Muscle of arm (tissue), 1 donor: ENCODE measurements at regions not wholly inside any gene's neighbourhood (a gene's known extent, or its start where the extent isn't known, plus 50 kb on each side); places are given as distances from the start of the nearest gene placed in this dataset.
"Not testable (repeated sequence)": the region's sequence is repeated elsewhere in the genome, so short reads cannot be mapped to it uniquely, and the experiment has no call there.

Source experiments
- DNase-seq: peaks from one replicate; pipeline ENCODE4 v3.0.0-alpha.2; 2013

GRCh38 chr1:244106837-244107493 lies 55.9 kb downstream of the ZBTB18 start:
- no peak for DNase-seq

GRCh38 chr1:244111027-244111426 lies 59.9 kb downstream of the ZBTB18 start:
- no peak for DNase-seq

- DNase-seq = no peak
These were observed 61.0 kb downstream of the ZBTB18 start for GRCh38 chr1:244112041-244112440.

GRCh38 chr1:244112636-244113035 lies 61.6 kb downstream of the ZBTB18 start:
- DNase-seq = no peak

GRCh38 chr1:244113532-244114320 lies 62.6 kb downstream of the ZBTB18 start:
- no peak for DNase-seq

- no peak for DNase-seq
These were observed 63.8 kb downstream of the ZBTB18 start for GRCh38 chr1:244114892-244115291.

- no peak for DNase-seq
These were observed 65.9 kb downstream of the ZBTB18 start for GRCh38 chr1:244116946-244117345.

- no peak for DNase-seq
These were observed 67.2 kb downstream of the ZBTB18 start for GRCh38 chr1:244118109-244118761.

GRCh38 chr1:244128591-244129383 lies 77.7 kb downstream of the ZBTB18 start:
- no peak for DNase-seq

- no peak for DNase-seq
These were observed 86.2 kb downstream of the ZBTB18 start for GRCh38 chr1:244137276-244137675.

GRCh38 chr1:244137725-244138124 lies 86.6 kb downstream of the ZBTB18 start:
- DNase-seq = no peak

GRCh38 chr1:244138399-244138798 lies 87.3 kb downstream of the ZBTB18 start:
- DNase-seq = no peak

- no peak for DNase-seq
These were observed 88.6 kb downstream of the ZBTB18 start for GRCh38 chr1:244139655-244140054.

- DNase-seq = no peak
These were observed 89.3 kb downstream of the ZBTB18 start for GRCh38 chr1:244140420-244140819.

- no peak for DNase-seq
These were observed 93.0 kb downstream of the ZBTB18 start for GRCh38 chr1:244144053-244144452.

- no peak for DNase-seq
These were observed 99.0 kb downstream of the ZBTB18 start for GRCh38 chr1:244150071-244150470.

- DNase-seq = no peak
These were observed 99.6 kb downstream of the ZBTB18 start for GRCh38 chr1:244150665-244151064.

GRCh38 chr1:244151537-244151936 lies 100.5 kb downstream of the ZBTB18 start:
- DNase-seq = no peak

- no peak for DNase-seq
These were observed 103.4 kb downstream of the ZBTB18 start for GRCh38 chr1:244154508-244154871.

GRCh38 chr1:244154872-244155531 lies 103.9 kb downstream of the ZBTB18 start:
- peak; percentile 38 for DNase-seq

GRCh38 chr1:244155661-244156060 lies 104.6 kb downstream of the ZBTB18 start:
- no peak for DNase-seq

GRCh38 chr1:244156617-244157016 lies 105.5 kb downstream of the ZBTB18 start:
- DNase-seq = not testable (repeated sequence)
